GM06990 (cell line): ENCODE measurements at regions not wholly inside any gene's neighbourhood (a gene's known extent, or its start where the extent isn't known, plus 50 kb on each side); places are given as distances from the start of the nearest gene placed in this dataset.

Experiments
- DNase-seq: peaks from one replicate; pipeline ENCODE4 v3.0.0-alpha.2; 2011; ENCODE audit not compliant: insufficient read length; ENCODE audit errors: extremely low read depth
- H3K27me3 ChIP-seq: replicated peaks from 2 replicates; pipeline ENCODE4 v1.6.0; 2011; ENCODE audit warnings: low read length; ENCODE audit not compliant: control insufficient read depth, insufficient read depth
- H3K36me3 ChIP-seq: 2 replicates; pipeline ENCODE4 v1.5.1; 2011; ENCODE audit warnings: low read length; ENCODE audit not compliant: control insufficient read depth, insufficient read depth
- H3K4me3 ChIP-seq: replicated peaks from 2 replicates; pipeline ENCODE4 v1.5.1; 2011; ENCODE audit warnings: low read depth, mild to moderate bottlenecking, control low read depth, low read length
- TF ChIP-seq, protein P1 (sequence below): IDR thresholded peaks from 2 replicates; pipeline ENCODE4 v1.5.1; 2011; ENCODE audit warnings: low read length, control low read depth, mild to moderate bottlenecking, inconsistent platforms; ENCODE audit not compliant: insufficient read depth, poor library complexity, severe bottlenecking

DNA sequence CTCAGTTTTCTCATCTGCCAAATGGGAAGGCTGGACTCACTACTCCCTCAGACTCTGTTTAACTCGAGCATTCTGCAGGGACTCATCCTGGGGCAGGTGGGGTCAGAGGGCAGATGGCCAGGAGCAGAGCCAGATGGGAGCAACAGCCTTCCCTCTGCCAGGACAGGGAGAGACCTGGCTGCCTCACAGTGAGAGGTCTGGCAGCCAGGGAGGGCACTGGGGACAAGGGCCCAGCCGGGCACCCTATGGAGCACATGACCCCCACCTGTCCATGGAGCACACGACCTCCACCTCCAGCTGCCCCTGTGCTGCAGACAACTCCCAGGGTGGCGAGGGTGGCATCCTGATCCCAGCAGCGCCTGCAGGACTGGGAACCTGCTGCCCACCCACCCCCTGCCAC is 67.4 kb downstream of the IGLL1 start:
- H3K4me3 ChIP-seq: no peak overlapping the region
- DNase-seq: no peak
- H3K27me3 ChIP-seq: no peaks in the 10 kb centered on the region; the same call in 1 of the 2 replicates
- TF ChIP-seq, protein P1, sequence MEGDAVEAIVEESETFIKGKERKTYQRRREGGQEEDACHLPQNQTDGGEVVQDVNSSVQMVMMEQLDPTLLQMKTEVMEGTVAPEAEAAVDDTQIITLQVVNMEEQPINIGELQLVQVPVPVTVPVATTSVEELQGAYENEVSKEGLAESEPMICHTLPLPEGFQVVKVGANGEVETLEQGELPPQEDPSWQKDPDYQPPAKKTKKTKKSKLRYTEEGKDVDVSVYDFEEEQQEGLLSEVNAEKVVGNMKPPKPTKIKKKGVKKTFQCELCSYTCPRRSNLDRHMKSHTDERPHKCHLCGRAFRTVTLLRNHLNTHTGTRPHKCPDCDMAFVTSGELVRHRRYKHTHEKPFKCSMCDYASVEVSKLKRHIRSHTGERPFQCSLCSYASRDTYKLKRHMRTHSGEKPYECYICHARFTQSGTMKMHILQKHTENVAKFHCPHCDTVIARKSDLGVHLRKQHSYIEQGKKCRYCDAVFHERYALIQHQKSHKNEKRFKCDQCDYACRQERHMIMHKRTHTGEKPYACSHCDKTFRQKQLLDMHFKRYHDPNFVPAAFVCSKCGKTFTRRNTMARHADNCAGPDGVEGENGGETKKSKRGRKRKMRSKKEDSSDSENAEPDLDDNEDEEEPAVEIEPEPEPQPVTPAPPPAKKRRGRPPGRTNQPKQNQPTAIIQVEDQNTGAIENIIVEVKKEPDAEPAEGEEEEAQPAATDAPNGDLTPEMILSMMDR: no peak
- no peaks in the 10 kb centered on the region for H3K36me3 ChIP-seq

DNA sequence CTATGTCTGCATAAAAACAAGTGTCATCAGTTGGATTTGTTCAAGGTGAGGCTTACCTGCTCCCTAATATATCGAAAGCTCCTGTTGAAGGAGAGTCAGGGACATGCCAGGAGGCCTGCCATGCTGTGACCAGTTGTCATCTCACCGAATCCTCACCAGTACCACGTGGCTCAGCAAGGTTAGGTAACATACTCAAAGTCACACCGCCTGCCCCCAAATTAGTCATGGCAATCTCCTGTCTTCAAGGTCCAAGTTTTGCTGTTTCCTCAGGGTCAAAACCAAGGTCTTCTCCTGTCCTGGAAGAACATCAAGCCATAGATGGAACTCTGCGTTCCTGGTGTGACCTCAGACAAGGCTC is 67.8 kb downstream of the IGLL1 start:
- TF ChIP-seq, protein P1: no peak
- Histone ChIP-seq H3K36me3 (no peaks in the 10 kb centered on the region), H3K27me3 (no peaks in the 10 kb centered on the region; the same call in 1 of the 2 replicates), H3K4me3 (no peak overlapping the region)
- DNase-seq: no peak

DNA sequence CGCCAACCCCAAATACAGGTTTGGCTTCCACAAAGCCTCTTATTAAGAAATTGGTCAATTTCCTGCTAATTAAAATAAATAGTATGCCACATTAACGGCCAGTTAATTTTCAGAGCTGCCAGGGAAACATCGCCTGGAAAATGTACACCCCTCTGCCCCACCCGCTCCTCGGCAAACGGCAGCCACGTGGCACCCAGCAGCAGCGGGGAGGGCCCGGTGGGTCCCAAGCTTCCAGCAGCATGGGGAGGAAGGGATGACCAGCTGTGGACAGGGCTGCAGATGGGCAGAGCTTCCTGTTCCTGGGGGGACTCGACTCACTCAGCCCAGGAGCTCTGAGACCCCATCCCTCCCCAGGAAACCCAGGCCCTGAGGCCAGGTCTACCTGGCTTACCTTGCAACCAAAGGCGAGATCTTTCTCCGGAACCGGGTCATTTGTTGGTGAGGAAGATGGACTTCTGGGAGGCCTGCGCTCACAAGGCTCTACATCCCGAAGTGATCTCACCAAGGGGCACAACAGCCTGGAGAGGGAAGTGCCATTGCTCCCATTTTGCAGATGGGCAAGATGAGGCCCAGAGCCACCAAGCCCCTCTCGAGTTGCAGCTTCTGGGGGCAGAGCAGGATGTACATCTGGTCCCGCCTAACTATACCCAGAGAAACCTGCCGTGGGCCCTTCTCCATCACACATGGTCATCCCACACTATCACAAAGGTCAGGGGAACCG is 68.3 kb downstream of the IGLL1 start:
- no peak for DNase-seq
- Histone ChIP-seq H3K27me3 (no peaks in the 10 kb centered on the region; the same call in 1 of the 2 replicates), H3K36me3 (no peaks in the 10 kb centered on the region), H3K4me3 (no peak overlapping the region)
- TF ChIP-seq, protein P1: no peak

DNA sequence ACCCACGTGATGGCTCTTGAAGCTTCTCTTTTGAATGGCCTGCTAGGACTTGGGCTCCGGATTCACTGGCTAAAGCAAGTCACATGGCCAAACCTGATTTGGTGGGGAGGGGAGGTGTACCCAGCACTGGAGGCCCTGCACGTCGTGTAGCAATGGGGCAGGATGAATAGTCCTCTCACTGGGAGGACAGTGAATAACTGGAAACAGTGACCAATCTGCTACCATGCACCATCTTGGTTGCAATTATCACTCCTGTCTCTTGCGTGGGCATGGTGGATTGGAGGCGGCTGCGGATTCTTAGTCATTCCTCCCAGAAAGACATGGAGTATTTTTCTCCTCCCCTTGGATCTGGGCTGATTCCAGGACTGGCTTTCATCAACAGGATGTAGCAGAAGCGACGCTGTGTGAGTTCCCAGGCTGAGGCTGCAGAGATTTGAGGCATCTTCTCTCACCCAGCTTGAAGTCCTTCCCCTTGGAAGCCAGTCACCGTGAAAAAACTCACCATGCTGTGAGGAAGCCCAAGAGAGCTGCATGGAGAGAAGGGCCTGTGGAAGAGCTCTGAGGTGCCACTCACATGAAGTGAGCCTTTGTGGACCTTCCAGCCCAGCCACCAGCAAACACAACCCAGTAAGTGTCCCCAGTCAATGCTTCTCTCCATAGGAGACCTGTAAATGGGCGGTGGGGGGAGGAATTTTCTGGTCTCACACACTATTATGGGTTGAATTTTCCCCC is 70.4 kb downstream of the IGLL1 start:
- no peak for DNase-seq
- Histone ChIP-seq H3K36me3 (no peaks in the 10 kb centered on the region), H3K4me3 (no peak overlapping the region), H3K27me3 (no peaks in the 10 kb centered on the region; the same call in 1 of the 2 replicates)
- TF ChIP-seq, protein P1: no peak

DNA sequence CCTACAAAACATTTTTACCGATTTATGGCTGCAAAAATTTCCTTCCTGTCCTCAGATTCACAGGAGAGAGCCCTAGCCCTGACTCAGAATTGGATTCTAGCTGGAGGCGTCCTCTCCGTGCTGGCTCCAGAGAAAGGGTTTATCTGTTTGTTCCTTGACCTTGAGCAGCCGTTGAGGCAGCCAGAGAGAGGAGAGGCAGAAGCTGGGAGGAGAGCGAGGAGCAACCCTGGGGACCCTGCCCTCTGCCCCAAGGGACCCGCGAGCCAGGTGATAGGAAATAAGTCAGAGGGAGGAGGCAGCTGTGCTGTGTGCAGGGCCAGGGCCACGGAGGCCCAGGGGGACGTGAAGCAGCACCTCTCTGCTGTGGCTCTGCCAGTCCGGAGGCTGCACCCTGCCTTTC is 75.6 kb downstream of the IGLL1 start:
- no peaks in the 10 kb centered on the region for H3K36me3 ChIP-seq
- H3K4me3 ChIP-seq: no peak overlapping the region
- TF ChIP-seq, protein P1: no peak
- DNase-seq: no peak
- H3K27me3 ChIP-seq: no peaks in the 10 kb centered on the region; the same call in 1 of the 2 replicates
